K562 (cell line): ENCODE measurements at regions not wholly inside any gene's neighbourhood (a gene's known extent, or its start where the extent isn't known, plus 50 kb on each side); places are given as distances from the start of the nearest gene placed in this dataset.

Experiments used
- ATAC-seq: fragments of 200-7000 bp; cut with Tn5 transposase; 3 replicates; pipeline ENCODE4 v1.9.1; 2020; ENCODE audit warnings: moderate library complexity
- BruUV-seq: library from RNA; stranded (reverse); fragments of 400-500 nt; replicated peaks from 2 replicates; lab custom pipeline; 2021; lab: Mats Ljungman, UMichigan
- CTCF ChIA-PET: fragments of 300-600 bp; formaldehyde crosslinking; extraction: SDS; loops from one replicate; lab custom pipeline; 2021; ENCODE audit warnings: low intra/inter-chr PET ratio; lab: Yijun Ruan, JAX
- POLR2A ChIA-PET: fragments of 300-600, 350-650 bp; sonication (Branson Sonifier 250); formaldehyde crosslinking; extraction: SDS; loops from one replicate; lab custom pipeline; 2021; ENCODE audit warnings: antibody characterized with exemption, inconsistent platforms; lab: Yijun Ruan, JAX
- DNase-seq, 4 experiments: peaks; one replicate each; pipeline versions ENCODE4 v3.0.0 to v3.0.0-alpha.2; 2011 to 2018; ENCODE audit warnings: low spot score in 3 of 4, mixed read lengths in 3 of 4; ENCODE audit errors: extremely low read depth in 1 of 4
- FAIRE-seq: peaks from 2 replicates; lab custom pipeline; 2011; peaks lifted over from hg19 to GRCh38; lab: Jason Lieb, UNC
- H2AFZ ChIP-seq: 2 replicates; pipeline ENCODE4 v1.6.0; 2011; ENCODE audit warnings: low read depth, low read length, control low read depth, inconsistent platforms
- H3K27ac ChIP-seq: fragments of 200-600 bp; 3 replicates; pipeline ENCODE4 v1.8.0; 2011; ENCODE audit warnings: low read depth, mild to moderate bottlenecking, control low read depth, inconsistent platforms, low read length, moderate library complexity, mixed read lengths; ENCODE audit errors: extremely low read depth
- H3K27me3 ChIP-seq, 2 experiments: fragments of 300-600 bp in 1 of 2; 2 replicates in 1 of 2; 3 replicates in 1 of 2; pipeline versions ENCODE4 v1.6.0 to v1.8.0; 2011; ENCODE audit warnings: inconsistent platforms in 2 of 2, low read length in 2 of 2, mild to moderate bottlenecking in 1 of 2, mixed read lengths in 1 of 2, moderate library complexity in 1 of 2; ENCODE audit not compliant: control insufficient read depth in 2 of 2, insufficient read depth in 2 of 2
- H3K36me3 ChIP-seq: fragments of 300-600 bp; 3 replicates; pipeline ENCODE4 v1.8.0; 2011; ENCODE audit warnings: mild to moderate bottlenecking, low read length, inconsistent platforms; ENCODE audit not compliant: control insufficient read depth, insufficient read depth
- H3K4me1 ChIP-seq, 2 experiments: fragments of 200-600 bp in 1 of 2; replicated peaks in 1 of 2; 2 replicates in 1 of 2; 3 replicates in 1 of 2; pipeline versions ENCODE4 v1.5.1 to v1.8.0; 2011; ENCODE audit warnings: inconsistent platforms in 2 of 2, low read length in 2 of 2, mild to moderate bottlenecking in 1 of 2, mixed read lengths in 1 of 2, moderate library complexity in 1 of 2; ENCODE audit not compliant: control insufficient read depth in 2 of 2, insufficient read depth in 2 of 2
- H3K4me2 ChIP-seq: 2 replicates; pipeline ENCODE4 v1.6.1; 2011; ENCODE audit warnings: low read length, control low read depth, inconsistent platforms, mixed read lengths; ENCODE audit not compliant: insufficient read depth
- H3K4me3 ChIP-seq: fragments of 200-600 bp; sonication (generic), shearing (Covaris generic); 2 replicates; pipeline ENCODE4 v1.5.1; 2016; ENCODE audit warnings: control low read depth, inconsistent platforms
- H3K79me2 ChIP-seq: fragments of 200-600 bp; 3 replicates; pipeline ENCODE4 v1.8.0; 2011; ENCODE audit warnings: low read length, inconsistent platforms; ENCODE audit not compliant: control insufficient read depth, insufficient read depth
- H3K9ac ChIP-seq, 2 experiments: 2 replicates each; pipeline versions ENCODE4 v1.6.0 to v1.6.1; 2011; ENCODE audit warnings: low read depth in 2 of 2, low read length in 2 of 2, control low read depth in 1 of 2, inconsistent platforms in 1 of 2, mild to moderate bottlenecking in 1 of 2, mixed read lengths in 1 of 2; ENCODE audit not compliant: insufficient read depth in 1 of 2
- H3K9me1 ChIP-seq: one replicate; pipeline ENCODE4 v1.6.0; 2011; ENCODE audit warnings: inconsistent platforms, mild to moderate bottlenecking, low read length, moderate library complexity; ENCODE audit not compliant: control insufficient read depth, insufficient read depth
- H3K9me3 ChIP-seq: replicated peaks from 2 replicates; pipeline ENCODE4 v1.5.1; 2011; ENCODE audit warnings: low read depth, low read length, inconsistent platforms; ENCODE audit not compliant: control insufficient read depth, insufficient read depth
- H4K20me1 ChIP-seq: replicated peaks from 2 replicates; pipeline ENCODE4 v1.6.1; 2011; ENCODE audit warnings: low read length, inconsistent platforms, mixed read lengths; ENCODE audit not compliant: control insufficient read depth, insufficient read depth
- ARNT ChIP-seq, 2 experiments: fragments of 450-650 bp; IDR thresholded peaks; 2 replicates each; pipeline ENCODE4 v1.6.1; 2016; ENCODE audit warnings: mild to moderate bottlenecking in 1 of 2
- C11orf30 ChIP-seq: fragments of 450-650 bp; IDR thresholded peaks from 2 replicates; pipeline ENCODE4 v1.6.1; 2016; ENCODE audit warnings: low read depth, mild to moderate bottlenecking
- CCAR2 ChIP-seq: fragments of 200-400 bp; formaldehyde crosslinking; IDR thresholded peaks from 2 replicates; pipeline ENCODE4 v1.6.1; 2017; ENCODE audit warnings: mild to moderate bottlenecking, low read depth, low read length
- CEBPG ChIP-seq, 3 experiments: fragments of 200-800 bp in 1 of 3; sonication (Bioruptor generic) in 1 of 3; sonication (generic) in 1 of 3; formaldehyde crosslinking in 1 of 3; IDR thresholded peaks in 2 of 3; conservative IDR thresholded peaks in 1 of 3; 2 replicates each; pipeline versions ENCODE4 v1.6.1 to v1.8.0; 2016 to 2022; ENCODE audit warnings: missing compliant biosample characterization in 2 of 3, missing genetic modification characterization in 2 of 3, mild to moderate bottlenecking in 1 of 3, missing genetic modification reagents in 1 of 3
- HMBOX1 ChIP-seq: sonication (generic); IDR thresholded peaks from 2 replicates; pipeline ENCODE4 v1.6.1; 2016
- JUND ChIP-seq, 2 experiments: IDR thresholded peaks; 2 replicates in 1 of 2; 3 replicates in 1 of 2; pipeline ENCODE4 v1.6.1; 2011; ENCODE audit warnings: borderline replicate concordance in 2 of 2, low read depth in 2 of 2, low read length in 2 of 2, improper control_type of control experiment in 1 of 2, missing biosample characterization in 1 of 2, missing genetic modification characterization in 1 of 2, missing genetic modification reagents in 1 of 2
- U2AF1 ChIP-seq: fragments of 200-400 bp; formaldehyde crosslinking; optimal IDR thresholded peaks from 2 replicates; pipeline ENCODE3; 2017; ENCODE audit warnings: mild to moderate bottlenecking, low read depth, low read length, moderate library complexity
- ZNF76 ChIP-seq: fragments of 250-450 bp; sonication (Bioruptor Pico); IDR thresholded peaks from 2 replicates; pipeline ENCODE4 v1.4.0; 2020; ENCODE audit warnings: mild to moderate bottlenecking, moderate library complexity, borderline replicate concordance
- WGBS: fragments of 100-300 bp; shearing (Covaris generic); methylation state at CpG from one replicate; pipeline ENCODE4 v1.1.6; 2016; ENCODE audit warnings: low coverage, mixed read lengths; ENCODE audit not compliant: insufficient coverage; ENCODE audit errors: missing lambda C conversion rate; 5-methylcytosine and 5-hydroxymethylcytosine counted together
- in situ Hi-C: fragments of 300-500 bp; cut with MboI; formaldehyde crosslinking; loops from 4 replicates; pipeline ENCODE4 v1.15.0; 2018; ENCODE audit warnings: inconsistent platforms, mixed read lengths
- intact Hi-C: fragments of 100-400 bp; cut with micrococcal nuclease; formaldehyde crosslinking; loops from 2 replicates; pipeline ENCODE4 v1.14.2; 2022
- TF ChIP-seq, protein P1 (sequence below): fragments of 250-450 bp; sonication (Bioruptor Pico); IDR thresholded peaks from 2 replicates; pipeline ENCODE4 v1.8.0; 2022; ENCODE audit warnings: inconsistent platforms, mild to moderate bottlenecking, moderate library complexity, borderline replicate concordance
- TF ChIP-seq, protein P2 (sequence below): fragments of 250-450 bp; sonication (Bioruptor Pico); IDR thresholded peaks from 2 replicates; pipeline ENCODE4 v1.8.0; 2021; ENCODE audit warnings: borderline replicate concordance, mild to moderate bottlenecking, moderate library complexity; ENCODE audit not compliant: poor library complexity, severe bottlenecking

DNA sequence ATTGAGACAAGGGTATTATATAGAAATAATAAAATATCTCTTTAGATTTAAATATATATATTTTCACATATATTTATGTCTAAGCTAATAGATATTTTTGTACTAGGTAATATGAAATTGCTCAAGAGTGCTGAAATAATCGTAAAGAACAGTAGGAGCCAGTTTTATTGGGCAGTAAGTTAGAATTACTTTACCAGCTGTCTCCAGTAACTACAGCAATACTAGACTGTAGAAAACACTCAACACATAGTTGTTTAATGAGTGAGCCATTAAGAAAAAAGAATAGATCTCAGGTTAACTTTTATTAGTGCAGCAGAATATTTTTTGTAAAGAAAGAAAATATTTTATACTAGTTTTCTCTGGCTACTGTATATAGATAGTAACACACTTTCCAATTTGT is 715.2 kb downstream of the TRIML1 start (continued):
- no peak for TF ChIP-seq JUND (IDR thresholded peaks at IDR 0.05; ENCODE audit: borderline replicate concordance, low read depth, low read length)
- TF ChIP-seq JUND (tag; IDR thresholded peaks at IDR 0.05; ENCODE audit: borderline replicate concordance, low read depth, low read length): no peak
- TF ChIP-seq C11orf30: no peak
- TF ChIP-seq ZNF76: no peak
- no peak for TF ChIP-seq U2AF1
- no peak for TF ChIP-seq ARNT (IDR thresholded peaks at IDR 0.05)

DNA sequence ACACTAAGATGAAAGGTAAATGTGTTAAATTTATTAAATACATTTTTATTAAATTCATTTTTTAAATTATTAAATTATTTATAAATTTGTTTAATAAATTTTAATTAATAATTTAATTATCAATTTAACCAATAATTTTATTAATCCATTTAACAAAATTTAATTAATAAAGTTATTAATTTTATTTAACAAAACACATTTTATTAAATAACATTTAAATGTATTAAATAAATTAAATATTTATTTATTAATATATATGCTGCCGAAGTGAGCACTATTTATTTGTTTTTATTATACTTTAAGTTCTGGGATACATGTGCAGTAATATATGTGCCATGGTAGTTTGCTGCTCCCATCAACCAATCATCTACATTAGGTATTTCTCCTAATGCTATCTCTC is 719.5 kb downstream of the TRIML1 start:
- no TSS peak for BruUV-seq
- no peaks in the 10 kb centered on the region for H3K27me3 ChIP-seq
- H3K9me3 ChIP-seq: 0 out of 2 replicates have a peak, but pooled peaks cover 2% of the 10 kb centered on the region
- no peaks in the 10 kb centered on the region for H3K79me2 ChIP-seq
- in situ Hi-C loops (no loop called here), intact Hi-C loops (no loop called here)
- no peak overlapping the region for H3K4me2 ChIP-seq
- no peaks in the 10 kb centered on the region for H3K4me1 ChIP-seq
- H3K4me3 ChIP-seq: no peak overlapping the region
- no peak overlapping the region for H3K9ac ChIP-seq
- DNase-seq: no peak
- ChIA-PET CTCF (no interaction called here), POLR2A (no interaction called here)
- 0% methylated on average over 1 of the region's 1 CpG for WGBS
- TF ChIP-seq, protein P1, sequence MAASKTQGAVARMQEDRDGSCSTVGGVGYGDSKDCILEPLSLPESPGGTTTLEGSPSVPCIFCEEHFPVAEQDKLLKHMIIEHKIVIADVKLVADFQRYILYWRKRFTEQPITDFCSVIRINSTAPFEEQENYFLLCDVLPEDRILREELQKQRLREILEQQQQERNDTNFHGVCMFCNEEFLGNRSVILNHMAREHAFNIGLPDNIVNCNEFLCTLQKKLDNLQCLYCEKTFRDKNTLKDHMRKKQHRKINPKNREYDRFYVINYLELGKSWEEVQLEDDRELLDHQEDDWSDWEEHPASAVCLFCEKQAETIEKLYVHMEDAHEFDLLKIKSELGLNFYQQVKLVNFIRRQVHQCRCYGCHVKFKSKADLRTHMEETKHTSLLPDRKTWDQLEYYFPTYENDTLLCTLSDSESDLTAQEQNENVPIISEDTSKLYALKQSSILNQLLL (CRISPR knock-in tag): no peak
- TF ChIP-seq, protein P2, sequence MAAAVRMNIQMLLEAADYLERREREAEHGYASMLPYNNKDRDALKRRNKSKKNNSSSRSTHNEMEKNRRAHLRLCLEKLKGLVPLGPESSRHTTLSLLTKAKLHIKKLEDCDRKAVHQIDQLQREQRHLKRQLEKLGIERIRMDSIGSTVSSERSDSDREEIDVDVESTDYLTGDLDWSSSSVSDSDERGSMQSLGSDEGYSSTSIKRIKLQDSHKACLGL: no peak
- TF ChIP-seq CCAR2 (no peak), HMBOX1 (no peak), CEBPG (CRISPR knock-in tag; IDR thresholded peaks at IDR 0.05) (no peak), CEBPG (tag; conservative IDR thresholded peaks at IDR 0.05 in 1 of 2, IDR thresholded peaks at IDR 0.05 in 1 of 2) (no peak)
- no peaks in the 10 kb centered on the region for H3K9me1 ChIP-seq
- no peak overlapping the region for H2AFZ ChIP-seq
- no peaks in the 10 kb centered on the region for H3K36me3 ChIP-seq
- no peak overlapping the region for H3K27ac ChIP-seq
- H4K20me1 ChIP-seq: no peaks in the 10 kb centered on the region
- no peak for FAIRE-seq
- ATAC-seq: no peak
